Neural cell (in vitro differentiated cells): ENCODE measurements at regions not wholly inside any gene's neighbourhood (a gene's known extent, or its start where the extent isn't known, plus 50 kb on each side); places are given as distances from the start of the nearest gene placed in this dataset.

Experiments
- H2AFZ ChIP-seq: fragments of 200-600, 300-800 bp; sonication (generic), shearing (Covaris generic); 2 replicates; pipeline ENCODE4 v1.6.0; 2014; ENCODE audit warnings: low read depth, mild to moderate bottlenecking, antibody characterized with exemption, low read length, moderate library complexity
- H3F3A ChIP-seq: fragments of 200-600 bp; shearing (Covaris generic); 2 replicates; pipeline ENCODE4 v1.6.1; 2016; ENCODE audit warnings: mild to moderate bottlenecking, moderate library complexity, mixed read lengths, antibody characterized with exemption, low read length; ENCODE audit not compliant: insufficient read depth, poor library complexity, severe bottlenecking
- H3K27ac ChIP-seq: fragments of 200-600, 300-800 bp; sonication (generic), shearing (Covaris generic); 2 replicates; pipeline ENCODE4 v1.5.1; 2014; ENCODE audit warnings: mild to moderate bottlenecking, low read length, moderate library complexity
- H3K27me3 ChIP-seq: fragments of 300-800, 200-600 bp; sonication (generic), shearing (Covaris generic); 2 replicates; pipeline ENCODE4 v1.6.0; 2014; ENCODE audit warnings: mild to moderate bottlenecking, low read depth, low read length, moderate library complexity; ENCODE audit not compliant: insufficient read depth
- H3K36me3 ChIP-seq: fragments of 300-800, 200-600 bp; sonication (generic), shearing (Covaris generic); 2 replicates; pipeline ENCODE4 v1.5.1; 2014; ENCODE audit warnings: mild to moderate bottlenecking, antibody characterized with exemption, low read length, moderate library complexity; ENCODE audit not compliant: insufficient read depth
- H3K4me2 ChIP-seq: fragments of 300-800, 200-600 bp; sonication (generic), shearing (Covaris generic); 2 replicates; pipeline ENCODE4 v1.6.0; 2014; ENCODE audit warnings: mild to moderate bottlenecking, low read length
- H3K4me3 ChIP-seq: fragments of 300-800, 200-600 bp; sonication (generic), shearing (Covaris generic); 2 replicates; pipeline ENCODE4 v1.5.1; 2014; ENCODE audit warnings: mild to moderate bottlenecking, low read length, moderate library complexity
- H3K79me2 ChIP-seq: fragments of 200-600 bp; shearing (Covaris generic); replicated peaks from 2 replicates; pipeline ENCODE4 v1.6.0; 2014; ENCODE audit warnings: mild to moderate bottlenecking, low read length, moderate library complexity; ENCODE audit not compliant: insufficient read depth
- H3K9ac ChIP-seq: fragments of 300-800, 200-600 bp; sonication (generic), shearing (Covaris generic); 2 replicates; pipeline ENCODE4 v1.6.1; 2016; ENCODE audit warnings: mild to moderate bottlenecking, low read length, mixed read lengths
- H3K9me2 ChIP-seq: fragments of 200-600 bp; shearing (Covaris generic); 2 replicates; pipeline ENCODE4 v1.6.1; 2016; ENCODE audit warnings: mild to moderate bottlenecking, low read length, mixed read lengths; ENCODE audit not compliant: insufficient read depth
- H3K9me3 ChIP-seq: fragments of 200-600, 300-800 bp; sonication (generic), shearing (Covaris generic); 2 replicates; pipeline ENCODE4 v1.6.1; 2016; ENCODE audit warnings: mild to moderate bottlenecking, mixed run types, low read length, moderate library complexity, mixed read lengths
- H4K20me1 ChIP-seq: fragments of 200-600 bp; shearing (Covaris generic); 2 replicates; pipeline ENCODE4 v1.6.1; 2016; ENCODE audit warnings: mild to moderate bottlenecking, mixed run types; ENCODE audit not compliant: insufficient read depth
- EP300 ChIP-seq: fragments of 450-650 bp; conservative IDR thresholded peaks from 2 replicates; pipeline ENCODE4 v1.6.1; 2014; ENCODE audit warnings: antibody characterized with exemption, mild to moderate bottlenecking, moderate library complexity; ENCODE audit not compliant: poor library complexity, severe bottlenecking
- EZH2 ChIP-seq: fragments of 200-600, 300-800 bp; shearing (Covaris generic), sonication (generic); IDR thresholded peaks from 2 replicates; pipeline ENCODE4 v1.6.1; 2014; ENCODE audit warnings: antibody characterized with exemption, low read length, borderline replicate concordance, mild to moderate bottlenecking; ENCODE audit not compliant: insufficient read depth, poor library complexity, severe bottlenecking
- MXI1 ChIP-seq: fragments of 450-650 bp; conservative IDR thresholded peaks from 2 replicates; pipeline ENCODE4 v1.6.1; 2014; ENCODE audit warnings: antibody characterized with exemption, mild to moderate bottlenecking; ENCODE audit not compliant: poor library complexity, severe bottlenecking
- POLR2AphosphoS5 ChIP-seq: IDR thresholded peaks from 2 replicates; pipeline ENCODE4 v1.6.1; 2012
- RAD21 ChIP-seq: fragments of 450-650 bp; conservative IDR thresholded peaks from 2 replicates; pipeline ENCODE4 v1.6.1; 2014; ENCODE audit warnings: antibody characterized with exemption, mild to moderate bottlenecking, moderate library complexity
- SMC3 ChIP-seq: fragments of 450-650 bp; conservative IDR thresholded peaks from 2 replicates; pipeline ENCODE4 v1.6.1; 2014; ENCODE audit warnings: antibody characterized with exemption, mild to moderate bottlenecking, moderate library complexity; ENCODE audit not compliant: poor library complexity
- TAF1 ChIP-seq: IDR thresholded peaks from 2 replicates; pipeline ENCODE4 v1.6.1; 2012; ENCODE audit warnings: low read depth
- TF ChIP-seq, protein P1 (sequence below): fragments of 450-650 bp; IDR thresholded peaks from 2 replicates; pipeline ENCODE4 v1.5.1; 2014; ENCODE audit warnings: antibody characterized with exemption, mild to moderate bottlenecking, moderate library complexity; ENCODE audit not compliant: poor library complexity, severe bottlenecking
- TF ChIP-seq, protein P2 (sequence below): IDR thresholded peaks from 2 replicates; pipeline ENCODE4 v1.6.1; 2012; ENCODE audit warnings: borderline replicate concordance

DNA sequence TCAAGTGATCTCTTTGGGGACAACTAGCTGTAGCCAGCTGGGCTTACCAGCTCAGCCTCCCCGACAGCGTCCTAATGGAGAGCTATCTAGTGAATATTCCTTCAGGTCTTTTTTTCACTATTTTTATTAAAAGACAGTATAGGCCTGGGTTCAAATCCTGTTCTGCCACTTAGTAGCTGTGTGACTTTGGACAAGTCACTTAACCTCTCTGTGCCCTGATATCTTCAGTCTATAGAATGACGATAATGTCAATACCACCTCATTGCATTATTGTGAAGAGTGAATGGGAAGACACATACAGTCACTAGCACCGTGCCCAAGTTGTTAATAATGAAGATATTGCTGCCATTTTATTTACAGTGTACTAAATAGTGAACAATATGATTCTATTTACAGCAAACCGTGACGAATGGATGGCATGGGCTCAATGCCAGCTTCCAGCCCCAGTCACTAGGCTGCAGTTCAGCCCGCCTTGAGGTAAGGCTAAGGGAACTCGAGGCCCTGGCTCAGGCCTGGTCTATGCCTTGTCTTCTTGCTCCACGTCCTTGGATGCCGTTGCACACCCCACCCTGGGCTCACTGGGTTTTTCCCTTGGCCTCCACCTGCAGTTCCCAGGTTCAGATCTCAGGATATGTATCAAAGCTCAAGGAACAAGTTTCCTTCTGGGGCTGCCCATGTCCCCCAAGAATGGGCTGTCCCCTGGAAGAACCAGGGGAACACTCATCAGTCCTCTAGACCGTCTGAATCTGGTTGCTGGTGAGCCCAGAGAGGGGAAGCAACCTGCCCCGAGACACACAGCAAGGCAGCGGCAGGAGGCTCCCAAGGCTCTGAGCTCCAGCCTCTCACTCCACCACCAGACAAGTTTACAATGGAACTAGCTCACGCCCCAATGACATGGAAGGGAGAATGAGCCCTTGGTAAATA is 95.4 kb upstream of the TNRC6C start:
- H3K9me3 ChIP-seq = no peaks in the 10 kb centered on the region
- no peak overlapping the region for H3K4me2 ChIP-seq
- no peak overlapping the region for H3K4me3 ChIP-seq
- no peaks in the 10 kb centered on the region for H3K36me3 ChIP-seq
- H3K27ac ChIP-seq = no peak overlapping the region
- no peaks in the 10 kb centered on the region for H4K20me1 ChIP-seq
- H3K9ac ChIP-seq = no peak overlapping the region
- TF ChIP-seq MXI1 = no peak
- TF ChIP-seq, protein P1, sequence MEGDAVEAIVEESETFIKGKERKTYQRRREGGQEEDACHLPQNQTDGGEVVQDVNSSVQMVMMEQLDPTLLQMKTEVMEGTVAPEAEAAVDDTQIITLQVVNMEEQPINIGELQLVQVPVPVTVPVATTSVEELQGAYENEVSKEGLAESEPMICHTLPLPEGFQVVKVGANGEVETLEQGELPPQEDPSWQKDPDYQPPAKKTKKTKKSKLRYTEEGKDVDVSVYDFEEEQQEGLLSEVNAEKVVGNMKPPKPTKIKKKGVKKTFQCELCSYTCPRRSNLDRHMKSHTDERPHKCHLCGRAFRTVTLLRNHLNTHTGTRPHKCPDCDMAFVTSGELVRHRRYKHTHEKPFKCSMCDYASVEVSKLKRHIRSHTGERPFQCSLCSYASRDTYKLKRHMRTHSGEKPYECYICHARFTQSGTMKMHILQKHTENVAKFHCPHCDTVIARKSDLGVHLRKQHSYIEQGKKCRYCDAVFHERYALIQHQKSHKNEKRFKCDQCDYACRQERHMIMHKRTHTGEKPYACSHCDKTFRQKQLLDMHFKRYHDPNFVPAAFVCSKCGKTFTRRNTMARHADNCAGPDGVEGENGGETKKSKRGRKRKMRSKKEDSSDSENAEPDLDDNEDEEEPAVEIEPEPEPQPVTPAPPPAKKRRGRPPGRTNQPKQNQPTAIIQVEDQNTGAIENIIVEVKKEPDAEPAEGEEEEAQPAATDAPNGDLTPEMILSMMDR = no peak
- no peak for TF ChIP-seq RAD21
- TF ChIP-seq, protein P2, sequence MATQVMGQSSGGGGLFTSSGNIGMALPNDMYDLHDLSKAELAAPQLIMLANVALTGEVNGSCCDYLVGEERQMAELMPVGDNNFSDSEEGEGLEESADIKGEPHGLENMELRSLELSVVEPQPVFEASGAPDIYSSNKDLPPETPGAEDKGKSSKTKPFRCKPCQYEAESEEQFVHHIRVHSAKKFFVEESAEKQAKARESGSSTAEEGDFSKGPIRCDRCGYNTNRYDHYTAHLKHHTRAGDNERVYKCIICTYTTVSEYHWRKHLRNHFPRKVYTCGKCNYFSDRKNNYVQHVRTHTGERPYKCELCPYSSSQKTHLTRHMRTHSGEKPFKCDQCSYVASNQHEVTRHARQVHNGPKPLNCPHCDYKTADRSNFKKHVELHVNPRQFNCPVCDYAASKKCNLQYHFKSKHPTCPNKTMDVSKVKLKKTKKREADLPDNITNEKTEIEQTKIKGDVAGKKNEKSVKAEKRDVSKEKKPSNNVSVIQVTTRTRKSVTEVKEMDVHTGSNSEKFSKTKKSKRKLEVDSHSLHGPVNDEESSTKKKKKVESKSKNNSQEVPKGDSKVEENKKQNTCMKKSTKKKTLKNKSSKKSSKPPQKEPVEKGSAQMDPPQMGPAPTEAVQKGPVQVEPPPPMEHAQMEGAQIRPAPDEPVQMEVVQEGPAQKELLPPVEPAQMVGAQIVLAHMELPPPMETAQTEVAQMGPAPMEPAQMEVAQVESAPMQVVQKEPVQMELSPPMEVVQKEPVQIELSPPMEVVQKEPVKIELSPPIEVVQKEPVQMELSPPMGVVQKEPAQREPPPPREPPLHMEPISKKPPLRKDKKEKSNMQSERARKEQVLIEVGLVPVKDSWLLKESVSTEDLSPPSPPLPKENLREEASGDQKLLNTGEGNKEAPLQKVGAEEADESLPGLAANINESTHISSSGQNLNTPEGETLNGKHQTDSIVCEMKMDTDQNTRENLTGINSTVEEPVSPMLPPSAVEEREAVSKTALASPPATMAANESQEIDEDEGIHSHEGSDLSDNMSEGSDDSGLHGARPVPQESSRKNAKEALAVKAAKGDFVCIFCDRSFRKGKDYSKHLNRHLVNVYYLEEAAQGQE = no peak
- TF ChIP-seq POLR2AphosphoS5 = no peak
- no peak for TF ChIP-seq EZH2
- TF ChIP-seq TAF1 = no peak
- no peak for TF ChIP-seq SMC3
- TF ChIP-seq EP300 = no peak
- H3K9me2 ChIP-seq = no peaks in the 10 kb centered on the region
- H3F3A ChIP-seq = no peaks in the 10 kb centered on the region
- no peaks in the 10 kb centered on the region for H3K27me3 ChIP-seq
- H2AFZ ChIP-seq = no peak overlapping the region
- H3K79me2 ChIP-seq = no peaks in the 10 kb centered on the region

DNA sequence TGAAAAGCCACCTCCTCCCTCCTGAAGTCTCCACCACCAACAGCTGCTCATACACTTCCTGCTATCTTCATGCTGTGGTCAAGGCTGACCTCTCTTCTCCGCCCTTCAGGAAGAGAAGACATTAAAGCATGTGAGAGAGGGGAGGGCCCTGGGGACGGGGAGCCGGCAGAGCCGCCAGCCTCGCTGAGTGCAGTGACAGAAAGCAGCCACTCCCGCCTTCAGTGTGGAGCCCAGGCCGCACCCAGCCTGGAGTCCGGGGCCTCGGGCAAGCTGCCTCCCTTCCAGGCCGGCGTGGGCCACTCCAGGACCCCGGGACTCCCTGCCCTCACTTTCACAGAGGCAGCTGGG is 94.7 kb upstream of the TNRC6C start:
- TF ChIP-seq POLR2AphosphoS5 (no peak), TAF1 (no peak), MXI1 (no peak), EP300 (no peak), SMC3 (no peak)
- TF ChIP-seq, protein P1 = no peak
- Histone ChIP-seq H3F3A (no peaks in the 10 kb centered on the region), H2AFZ (no peak overlapping the region), H3K27me3 (no peaks in the 10 kb centered on the region), H3K36me3 (no peaks in the 10 kb centered on the region), H3K9me2 (no peaks in the 10 kb centered on the region), H3K9me3 (no peaks in the 10 kb centered on the region), H3K79me2 (no peaks in the 10 kb centered on the region), H3K27ac (no peak overlapping the region), H4K20me1 (no peaks in the 10 kb centered on the region), H3K9ac (no peak overlapping the region), H3K4me3 (no peak overlapping the region), H3K4me2 (no peak overlapping the region)
